ENCODE measurements at regions not wholly inside any gene's neighbourhood (a gene's known extent, or its start where the extent isn't known, plus 50 kb on each side); places are given as distances from the start of the nearest gene placed in this dataset.

- TF ChIP-seq, protein P1, sequence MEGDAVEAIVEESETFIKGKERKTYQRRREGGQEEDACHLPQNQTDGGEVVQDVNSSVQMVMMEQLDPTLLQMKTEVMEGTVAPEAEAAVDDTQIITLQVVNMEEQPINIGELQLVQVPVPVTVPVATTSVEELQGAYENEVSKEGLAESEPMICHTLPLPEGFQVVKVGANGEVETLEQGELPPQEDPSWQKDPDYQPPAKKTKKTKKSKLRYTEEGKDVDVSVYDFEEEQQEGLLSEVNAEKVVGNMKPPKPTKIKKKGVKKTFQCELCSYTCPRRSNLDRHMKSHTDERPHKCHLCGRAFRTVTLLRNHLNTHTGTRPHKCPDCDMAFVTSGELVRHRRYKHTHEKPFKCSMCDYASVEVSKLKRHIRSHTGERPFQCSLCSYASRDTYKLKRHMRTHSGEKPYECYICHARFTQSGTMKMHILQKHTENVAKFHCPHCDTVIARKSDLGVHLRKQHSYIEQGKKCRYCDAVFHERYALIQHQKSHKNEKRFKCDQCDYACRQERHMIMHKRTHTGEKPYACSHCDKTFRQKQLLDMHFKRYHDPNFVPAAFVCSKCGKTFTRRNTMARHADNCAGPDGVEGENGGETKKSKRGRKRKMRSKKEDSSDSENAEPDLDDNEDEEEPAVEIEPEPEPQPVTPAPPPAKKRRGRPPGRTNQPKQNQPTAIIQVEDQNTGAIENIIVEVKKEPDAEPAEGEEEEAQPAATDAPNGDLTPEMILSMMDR (IDR thresholded peaks at IDR 0.05), result no peak
- no peak for TF ChIP-seq POLR2A (IDR thresholded peaks at IDR 0.05)
Observed at GRCh38 chr11:67795746-67796145, 121.3 kb upstream of the ALDH3B2 start.

Measured in Peyer's patch (tissue), 4 donors.